Keratinocyte (primary cell): ENCODE measurements at regions not wholly inside any gene's neighbourhood (a gene's known extent, or its start where the extent isn't known, plus 50 kb on each side); places are given as distances from the start of the nearest gene placed in this dataset.

Experiments used
- CTCF ChIP-seq, 3 experiments: IDR thresholded peaks in 1 of 3; conservative IDR thresholded peaks in 1 of 3; optimal IDR thresholded peaks in 1 of 3; 2 replicates in 2 of 3; 3 replicates in 1 of 3; pipeline versions ENCODE3 to v1.5.1; 2011; ENCODE audit warnings: low read length in 3 of 3, mild to moderate bottlenecking in 3 of 3, moderate library complexity in 2 of 3, control low read depth in 1 of 3, inconsistent platforms in 1 of 3; ENCODE audit not compliant: insufficient read depth in 2 of 3; ENCODE audit errors: extremely low read depth in 1 of 3
- EZH2 ChIP-seq: IDR thresholded peaks from one replicate; pipeline ENCODE4 v1.6.1; 2012; ENCODE audit warnings: inconsistent platforms, mild to moderate bottlenecking, low read length, moderate library complexity

GRCh38 chr9:119795395-119795794 lies 426.2 kb upstream of the BRINP1 start:
- no peak for TF ChIP-seq CTCF (optimal IDR thresholded peaks at IDR 0.05 in 1 of 3, IDR thresholded peaks at IDR 0.05 in 1 of 3, conservative IDR thresholded peaks at IDR 0.05 in 1 of 3; ENCODE audit: extremely low read depth in 1 of 3, insufficient read depth in 2 of 3, low read length in 3 of 3)
- no peak for TF ChIP-seq EZH2
